ENCODE measurements at regions not wholly inside any gene's neighbourhood (a gene's known extent, or its start where the extent isn't known, plus 50 kb on each side); places are given as distances from the start of the nearest gene placed in this dataset.

- intact Hi-C loops (cut with DNase I): no loop called here
- Histone ChIP-seq H3K36me3 (ENCODE audit: insufficient read depth in 1 of 2, low read depth in 1 of 2) (no peaks in the 10 kb centered on the region), H3K4me3 (no peak overlapping the region), H3K27ac (no peak overlapping the region), H3K9me3 (peaks cover 3% of the 10 kb centered on the region), H3K27me3 (ENCODE audit: insufficient read depth in 3 of 3, low read length in 2 of 3) (no peaks in the 10 kb centered on the region), H3K4me1 (no peaks in the 10 kb centered on the region)
- no peak for DNase-seq
- TF ChIP-seq, protein P1, sequence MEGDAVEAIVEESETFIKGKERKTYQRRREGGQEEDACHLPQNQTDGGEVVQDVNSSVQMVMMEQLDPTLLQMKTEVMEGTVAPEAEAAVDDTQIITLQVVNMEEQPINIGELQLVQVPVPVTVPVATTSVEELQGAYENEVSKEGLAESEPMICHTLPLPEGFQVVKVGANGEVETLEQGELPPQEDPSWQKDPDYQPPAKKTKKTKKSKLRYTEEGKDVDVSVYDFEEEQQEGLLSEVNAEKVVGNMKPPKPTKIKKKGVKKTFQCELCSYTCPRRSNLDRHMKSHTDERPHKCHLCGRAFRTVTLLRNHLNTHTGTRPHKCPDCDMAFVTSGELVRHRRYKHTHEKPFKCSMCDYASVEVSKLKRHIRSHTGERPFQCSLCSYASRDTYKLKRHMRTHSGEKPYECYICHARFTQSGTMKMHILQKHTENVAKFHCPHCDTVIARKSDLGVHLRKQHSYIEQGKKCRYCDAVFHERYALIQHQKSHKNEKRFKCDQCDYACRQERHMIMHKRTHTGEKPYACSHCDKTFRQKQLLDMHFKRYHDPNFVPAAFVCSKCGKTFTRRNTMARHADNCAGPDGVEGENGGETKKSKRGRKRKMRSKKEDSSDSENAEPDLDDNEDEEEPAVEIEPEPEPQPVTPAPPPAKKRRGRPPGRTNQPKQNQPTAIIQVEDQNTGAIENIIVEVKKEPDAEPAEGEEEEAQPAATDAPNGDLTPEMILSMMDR (IDR thresholded peaks at IDR 0.05): no peak
- 96 to 97% (median 97%) methylated on average over 2 of the region's 2 CpGs for WGBS, 3 donors
- no peak for ATAC-seq
Measured at GRCh38 chr5:74051076-74051475, 425.1 kb downstream of the ARHGEF28 start.

DNA sequence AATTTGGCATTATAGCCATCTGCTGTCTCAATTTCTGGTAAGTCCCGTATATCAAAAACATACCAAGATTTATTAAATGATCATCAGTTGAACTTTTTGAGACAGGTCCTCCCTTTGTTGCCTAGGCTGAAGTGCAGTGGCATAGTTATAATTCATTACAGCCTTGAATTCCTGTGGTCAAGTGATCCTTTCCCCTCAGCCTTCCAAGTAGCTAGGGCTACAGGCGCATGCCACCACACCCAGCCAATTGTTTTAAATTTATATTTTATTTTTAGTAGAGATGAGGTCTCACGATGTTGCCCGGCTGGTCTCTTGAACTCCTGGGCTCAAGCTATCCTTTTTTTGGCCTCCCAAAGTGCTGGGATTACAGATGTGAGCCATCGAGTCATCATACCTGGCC is 418.9 kb downstream of the ARHGEF28 start:
- Histone ChIP-seq H3K36me3 (ENCODE audit: insufficient read depth in 1 of 2, low read depth in 1 of 2) (no peaks in the 10 kb centered on the region), H3K4me3 (no peak overlapping the region), H3K4me1 (peaks cover under 1% of the 10 kb centered on the region), H3K9me3 (peaks cover 3% of the 10 kb centered on the region), H3K27me3 (ENCODE audit: insufficient read depth in 3 of 3, low read length in 2 of 3) (peaks cover 0 to 1% (median 0%) of the 10 kb centered on the region in 3 donors), H3K27ac (no peak overlapping the region)
- DNase-seq (no peak), ATAC-seq (no peak)
- TF ChIP-seq, protein P1 (IDR thresholded peaks at IDR 0.05): no peak
- WGBS, 3 donors: 61 to 67% (median 63%) methylated on average over 5 of the region's 5 CpGs
- intact Hi-C loops (cut with DNase I): no loop called here

DNA sequence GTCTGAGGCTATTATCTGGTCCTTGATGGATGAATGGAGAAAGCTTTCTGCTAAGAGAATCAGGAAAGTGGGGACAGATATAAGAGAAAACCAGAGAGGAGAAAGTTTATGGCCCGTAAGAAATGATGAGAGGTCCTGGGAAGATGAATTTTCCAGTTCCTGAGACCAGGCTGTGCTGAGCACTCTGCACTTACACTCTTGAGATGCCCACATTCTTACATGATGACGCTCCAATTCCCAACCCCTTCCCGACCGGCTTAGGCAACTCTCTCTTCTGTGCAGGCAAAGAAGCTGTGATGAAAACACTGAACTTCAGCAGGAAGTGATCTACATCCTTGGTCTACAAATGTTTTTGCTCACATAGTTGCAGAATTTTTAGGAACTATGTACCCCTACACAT is 417.0 kb downstream of the ARHGEF28 start:
- Histone ChIP-seq H3K4me3 (no peak overlapping the region), H3K36me3 (ENCODE audit: insufficient read depth in 1 of 2, low read depth in 1 of 2) (no peaks in the 10 kb centered on the region), H3K27me3 (ENCODE audit: insufficient read depth in 3 of 3, low read length in 2 of 3) (peaks cover 0 to 1% (median 0%) of the 10 kb centered on the region in 3 donors), H3K27ac (no peak overlapping the region), H3K4me1 (peaks cover 9% of the 10 kb centered on the region), H3K9me3 (peaks cover 3% of the 10 kb centered on the region)
- DNase-seq: no peak
- intact Hi-C loops (cut with DNase I): no loop called here
- ATAC-seq: no peak
- TF ChIP-seq, protein P1 (IDR thresholded peaks at IDR 0.05): no peak
- 50 to 66% (median 59%) methylated on average over 4 of the region's 4 CpGs for WGBS, 3 donors

GRCh38 chr5:74042559-74042958 is 416.6 kb downstream of the ARHGEF28 start:
- peaks cover 1% of the 10 kb centered on the region for H3K9me3 ChIP-seq
- no peak for ATAC-seq
- intact Hi-C loops (cut with DNase I): no loop called here
- H3K27me3 ChIP-seq (ENCODE audit: insufficient read depth in 3 of 3, low read length in 2 of 3): peaks cover 0 to 1% (median 0%) of the 10 kb centered on the region in 3 donors
- TF ChIP-seq, protein P1 (IDR thresholded peaks at IDR 0.05): no peak
- H3K27ac ChIP-seq: no peak overlapping the region
- WGBS, 3 donors: 80 to 87% (median 85%) methylated on average over 7 of the region's 7 CpGs
- peaks cover 9% of the 10 kb centered on the region for H3K4me1 ChIP-seq
- no peak for DNase-seq
- H3K36me3 ChIP-seq (ENCODE audit: insufficient read depth in 1 of 2, low read depth in 1 of 2): no peaks in the 10 kb centered on the region
- no peak overlapping the region for H3K4me3 ChIP-seq

- Histone ChIP-seq H3K27me3 (ENCODE audit: insufficient read depth in 3 of 3, low read length in 2 of 3) (peaks cover 0 to 1% (median 0%) of the 10 kb centered on the region in 3 donors), H3K27ac (no peak overlapping the region), H3K9me3 (no peaks in the 10 kb centered on the region), H3K36me3 (ENCODE audit: insufficient read depth in 1 of 2, low read depth in 1 of 2) (no peaks in the 10 kb centered on the region), H3K4me1 (peaks cover 9% of the 10 kb centered on the region), H3K4me3 (no peak overlapping the region)
- no peak for ATAC-seq
- TF ChIP-seq, protein P1 (IDR thresholded peaks at IDR 0.05): no peak
- intact Hi-C loops (cut with DNase I): no loop called here
- DNase-seq: no peak
Measured at GRCh38 chr5:74041913-74042312, 415.9 kb downstream of the ARHGEF28 start.
